IPS-15b (cell line): ENCODE measurements at regions not wholly inside any gene's neighbourhood (a gene's known extent, or its start where the extent isn't known, plus 50 kb on each side); places are given as distances from the start of the nearest gene placed in this dataset.

Source experiments
- H3K27me3 ChIP-seq: one replicate; pipeline ENCODE4 v1.6.1; 2013; ENCODE audit warnings: low read length; ENCODE audit not compliant: control insufficient read depth, insufficient read depth
- H3K36me3 ChIP-seq: one replicate; pipeline ENCODE4 v1.6.1; 2013; ENCODE audit warnings: low read length; ENCODE audit not compliant: control insufficient read depth, insufficient read depth
- H3K4me1 ChIP-seq: one replicate; pipeline ENCODE4 v1.6.1; 2013; ENCODE audit warnings: mild to moderate bottlenecking, low read length; ENCODE audit not compliant: control insufficient read depth, insufficient read depth
- H3K4me3 ChIP-seq: one replicate; pipeline ENCODE4 v1.5.1; 2013; ENCODE audit warnings: low read depth, low read length
- H3K9ac ChIP-seq: one replicate; pipeline ENCODE4 v1.6.1; 2013; ENCODE audit warnings: low read depth, mild to moderate bottlenecking, low read length
- H3K9me3 ChIP-seq: one replicate; pipeline ENCODE4 v1.6.1; 2013; ENCODE audit warnings: mild to moderate bottlenecking, low read length; ENCODE audit not compliant: control insufficient read depth, insufficient read depth

DNA sequence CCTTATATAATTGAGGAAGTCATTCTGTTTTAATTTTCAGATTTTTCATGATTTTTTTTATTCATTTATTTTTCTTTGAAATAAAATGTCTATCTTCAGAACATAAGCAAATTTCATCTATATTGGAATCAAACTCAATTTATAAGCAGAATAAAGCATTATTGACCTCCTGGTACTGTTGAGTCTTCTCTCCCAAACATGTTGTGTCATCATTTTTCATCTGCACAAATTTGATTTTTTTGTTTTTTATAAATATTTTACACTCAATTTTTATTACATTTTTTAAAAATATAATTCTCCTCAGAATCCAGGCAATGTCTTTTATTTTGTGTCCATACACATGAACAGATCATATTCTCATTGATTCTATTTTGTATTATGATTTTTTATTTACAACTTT, 2363.9 kb downstream of the TP53TG3F start:
- H3K36me3 ChIP-seq, result no peaks in the 10 kb centered on the region
- no peaks in the 10 kb centered on the region for H3K27me3 ChIP-seq
- H3K4me3 ChIP-seq, result no peak overlapping the region
- H3K4me1 ChIP-seq, result no peaks in the 10 kb centered on the region
- H3K9me3 ChIP-seq, result peaks cover 5% of the 10 kb centered on the region
- no peak overlapping the region for H3K9ac ChIP-seq

GRCh38 chr16:35841632-35842031, 2382.2 kb downstream of the TP53TG3F start:
- no peak overlapping the region for H3K4me3 ChIP-seq
- no peaks in the 10 kb centered on the region for H3K4me1 ChIP-seq
- no peaks in the 10 kb centered on the region for H3K27me3 ChIP-seq
- H3K9ac ChIP-seq, result no peak overlapping the region
- no peaks in the 10 kb centered on the region for H3K36me3 ChIP-seq
- peaks cover 14% of the 10 kb centered on the region for H3K9me3 ChIP-seq

GRCh38 chr16:35862242-35862641, 2402.8 kb downstream of the TP53TG3F start:
- Histone ChIP-seq H3K4me1 (no peaks in the 10 kb centered on the region), H3K36me3 (no peaks in the 10 kb centered on the region), H3K9me3 (peaks cover 8% of the 10 kb centered on the region), H3K4me3 (no peak overlapping the region), H3K9ac (no peak overlapping the region), H3K27me3 (no peaks in the 10 kb centered on the region)

DNA sequence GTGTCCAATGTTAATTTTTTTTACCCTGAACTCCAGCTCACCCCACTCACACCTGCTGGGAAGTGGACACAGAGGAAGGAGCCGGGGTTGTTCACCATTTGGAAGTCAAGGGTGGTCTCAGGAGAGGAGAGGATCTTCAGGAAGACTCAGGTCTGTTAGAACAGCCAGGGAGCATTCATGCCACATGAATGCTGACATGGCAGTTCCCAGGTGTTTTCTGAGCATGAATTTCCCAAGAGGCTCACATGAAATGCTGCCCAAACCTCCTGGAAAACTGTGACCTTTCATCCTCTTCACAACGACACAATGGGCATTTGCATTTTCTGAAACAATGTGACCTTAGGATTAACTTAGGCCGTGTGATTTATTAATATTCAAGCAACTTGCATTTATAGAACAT, 2409.2 kb downstream of the TP53TG3F start:
- Histone ChIP-seq H3K4me1 (no peaks in the 10 kb centered on the region), H3K9me3 (peaks cover 22% of the 10 kb centered on the region), H3K36me3 (no peaks in the 10 kb centered on the region), H3K9ac (no peak overlapping the region), H3K27me3 (no peaks in the 10 kb centered on the region), H3K4me3 (no peak overlapping the region)

GRCh38 chr16:35873472-35873871, 2414.1 kb downstream of the TP53TG3F start:
- Histone ChIP-seq H3K9me3 (peaks cover 14% of the 10 kb centered on the region), H3K36me3 (no peaks in the 10 kb centered on the region), H3K9ac (no peak overlapping the region), H3K4me3 (no peak overlapping the region), H3K27me3 (no peaks in the 10 kb centered on the region), H3K4me1 (no peaks in the 10 kb centered on the region)

DNA sequence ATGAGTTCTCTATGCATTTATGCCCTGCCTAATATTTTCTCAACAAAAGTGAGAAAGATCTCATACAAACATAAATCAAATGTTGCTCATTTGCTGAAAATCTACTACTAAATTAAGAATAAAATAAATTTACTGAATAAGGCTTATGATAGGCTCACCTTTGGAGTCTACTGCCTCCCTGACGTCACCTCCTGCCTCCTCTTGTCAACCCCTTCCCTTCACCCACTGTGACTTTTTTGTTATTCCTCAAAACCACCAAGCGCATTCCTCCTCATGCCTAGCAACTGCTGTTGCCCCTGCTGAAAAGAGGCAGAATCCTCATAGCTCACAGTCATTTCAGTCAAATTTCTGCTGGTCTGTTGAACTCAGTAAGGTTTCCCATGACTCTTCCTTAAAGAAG, 2422.2 kb downstream of the TP53TG3F start:
- no peaks in the 10 kb centered on the region for H3K4me1 ChIP-seq
- H3K4me3 ChIP-seq, result no peak overlapping the region
- no peak overlapping the region for H3K9ac ChIP-seq
- H3K27me3 ChIP-seq, result no peaks in the 10 kb centered on the region
- peaks cover 19% of the 10 kb centered on the region for H3K9me3 ChIP-seq
- H3K36me3 ChIP-seq, result no peaks in the 10 kb centered on the region

GRCh38 chr16:35906440-35906839, 2447.0 kb downstream of the TP53TG3F start:
- H3K4me3 ChIP-seq, result no peak overlapping the region
- no peaks in the 10 kb centered on the region for H3K36me3 ChIP-seq
- H3K4me1 ChIP-seq, result no peaks in the 10 kb centered on the region
- H3K9ac ChIP-seq, result no peak overlapping the region
- no peaks in the 10 kb centered on the region for H3K27me3 ChIP-seq
- H3K9me3 ChIP-seq, result peaks cover 25% of the 10 kb centered on the region

DNA sequence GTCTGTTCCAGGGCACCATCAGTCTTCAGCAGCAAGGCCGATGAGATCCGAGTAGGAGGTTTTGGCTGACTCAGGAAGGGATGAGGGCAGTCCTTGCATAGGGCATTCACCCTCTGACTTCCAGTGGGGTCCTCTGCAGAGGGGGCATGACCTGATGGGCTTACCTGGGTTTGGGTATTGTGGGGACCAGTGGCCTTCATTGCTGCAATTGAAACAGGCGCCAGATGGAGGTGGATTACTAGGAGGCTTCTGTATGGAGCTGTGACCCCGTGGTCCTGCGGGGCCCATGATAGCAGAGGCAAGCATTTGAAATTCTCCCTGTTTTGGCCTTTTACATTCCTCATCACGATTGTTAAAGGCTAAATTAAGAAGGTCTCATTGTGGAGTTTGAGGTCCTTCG, 2448.7 kb downstream of the TP53TG3F start:
- H3K4me3 ChIP-seq, result no peak overlapping the region
- no peaks in the 10 kb centered on the region for H3K4me1 ChIP-seq
- H3K27me3 ChIP-seq, result no peaks in the 10 kb centered on the region
- peaks cover 22% of the 10 kb centered on the region for H3K9me3 ChIP-seq
- no peak overlapping the region for H3K9ac ChIP-seq
- no peaks in the 10 kb centered on the region for H3K36me3 ChIP-seq

- Histone ChIP-seq H3K36me3 (no peaks in the 10 kb centered on the region), H3K4me1 (no peaks in the 10 kb centered on the region), H3K9ac (no peak overlapping the region), H3K4me3 (no peak overlapping the region), H3K9me3 (peaks cover 18% of the 10 kb centered on the region), H3K27me3 (no peaks in the 10 kb centered on the region)
These were observed 2449.5 kb downstream of the TP53TG3F start for GRCh38 chr16:35908942-35909341.

DNA sequence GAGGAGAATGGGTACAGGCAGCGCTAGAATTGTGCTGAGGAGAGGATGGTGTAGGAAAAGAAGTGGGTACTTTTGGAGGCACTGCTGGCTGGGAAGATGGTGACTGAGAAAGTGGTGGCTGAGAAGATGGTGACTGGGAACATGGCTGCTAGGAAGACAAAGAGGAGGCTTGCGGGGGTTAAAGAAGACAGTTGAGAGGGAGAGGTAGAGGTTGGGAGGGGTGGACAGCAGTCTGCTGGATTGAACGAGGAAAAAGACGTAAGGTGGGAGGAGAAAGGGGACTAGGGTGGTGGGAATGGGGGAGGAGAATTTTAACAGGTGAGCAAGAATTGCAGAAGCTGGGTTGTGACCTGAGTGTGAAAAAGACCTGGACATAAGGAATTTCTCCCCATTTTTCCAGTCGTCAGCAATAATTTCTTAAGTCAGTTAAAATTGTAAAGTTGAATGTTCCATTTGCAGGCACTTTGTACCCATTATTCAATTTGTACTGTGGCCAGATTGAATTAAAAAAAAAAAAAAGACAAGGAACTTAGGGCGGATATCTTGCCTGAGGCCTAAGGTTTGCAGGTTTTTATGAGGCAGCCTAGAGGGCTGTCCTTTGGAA, 2450.0 kb downstream of the TP53TG3F start:
- no peak overlapping the region for H3K4me3 ChIP-seq
- H3K4me1 ChIP-seq, result no peaks in the 10 kb centered on the region
- H3K9ac ChIP-seq, result no peak overlapping the region
- H3K9me3 ChIP-seq, result peaks cover 18% of the 10 kb centered on the region
- no peaks in the 10 kb centered on the region for H3K27me3 ChIP-seq
- H3K36me3 ChIP-seq, result no peaks in the 10 kb centered on the region

DNA sequence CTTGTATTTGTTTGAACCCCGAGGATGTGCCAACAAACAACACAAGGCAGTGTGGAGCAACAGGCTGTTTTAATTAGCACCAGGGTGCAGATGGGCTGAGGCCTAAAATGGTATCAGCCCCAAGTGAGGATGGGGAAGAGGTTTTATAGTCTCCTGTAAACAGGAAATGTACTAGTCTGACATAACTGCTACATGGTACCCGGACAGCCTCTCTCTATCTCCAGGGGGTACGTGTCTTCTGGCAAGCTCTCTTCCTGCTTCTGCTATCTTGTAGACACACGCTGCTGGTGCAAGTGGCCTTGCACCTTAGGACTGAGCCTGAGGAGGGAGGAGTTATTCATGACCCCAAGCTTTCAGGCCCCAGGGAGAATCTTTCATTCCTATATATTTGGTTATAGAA, 2451.0 kb downstream of the TP53TG3F start:
- Histone ChIP-seq H3K9me3 (peaks cover 11% of the 10 kb centered on the region), H3K27me3 (no peaks in the 10 kb centered on the region), H3K9ac (no peak overlapping the region), H3K36me3 (no peaks in the 10 kb centered on the region), H3K4me1 (no peaks in the 10 kb centered on the region), H3K4me3 (no peak overlapping the region)

DNA sequence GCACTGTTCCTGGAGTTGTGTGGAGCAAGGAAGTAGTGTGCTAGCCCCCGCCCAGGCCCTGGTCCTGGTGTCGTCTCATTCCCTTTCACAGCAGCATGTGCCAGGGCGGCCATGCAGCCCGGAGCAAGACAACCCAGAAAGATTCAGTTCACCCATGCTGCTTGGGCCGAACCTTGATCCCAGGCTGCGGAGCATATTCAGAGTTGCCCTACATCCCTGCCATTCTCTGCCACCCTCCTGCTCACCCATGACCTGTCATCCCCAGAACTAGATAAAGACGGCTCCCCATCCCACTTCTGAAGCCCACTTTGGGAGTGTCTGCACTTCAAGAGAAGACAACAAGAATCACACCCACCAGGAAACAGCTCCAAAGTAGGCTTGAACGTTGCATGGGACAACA, 2452.5 kb downstream of the TP53TG3F start:
- Histone ChIP-seq H3K36me3 (no peaks in the 10 kb centered on the region), H3K27me3 (no peaks in the 10 kb centered on the region), H3K9me3 (peaks cover 11% of the 10 kb centered on the region), H3K4me3 (no peak overlapping the region), H3K4me1 (no peaks in the 10 kb centered on the region), H3K9ac (no peak overlapping the region)
